Stimulated activated memory B cell treated with anti-CD40 and anti-IgM and Interleukin-4, amounts not matched to agents 10 μg/mL and 1 μg/mL and 100 μg/mL, for 72 hours (primary cell): ENCODE measurements at regions not wholly inside any gene's neighbourhood (a gene's known extent, or its start where the extent isn't known, plus 50 kb on each side); places are given as distances from the start of the nearest gene placed in this dataset.

Experiments
- ATAC-seq: fragments of 150-1000 bp; cut with Tn5 transposase; 2 replicates; pipeline ENCODE4 v1.10.0; 2021
- H3K27ac Mint-ChIP-seq: one replicate; pipeline ENCODE4 v1.8.0; 2022; ENCODE audit warnings: mild to moderate bottlenecking, mixed read lengths
- H3K27me3 Mint-ChIP-seq: one replicate; pipeline ENCODE4 v1.8.0; 2022; ENCODE audit warnings: mixed read lengths
- H3K36me3 Mint-ChIP-seq: one replicate; pipeline ENCODE4 v1.8.0; 2022; ENCODE audit warnings: mixed read lengths
- H3K4me1 Mint-ChIP-seq: one replicate; pipeline ENCODE4 v1.8.0; 2022; ENCODE audit warnings: mixed read lengths
- H3K4me3 Mint-ChIP-seq: one replicate; pipeline ENCODE4 v1.8.0; 2022; ENCODE audit warnings: mild to moderate bottlenecking, moderate library complexity, mixed read lengths
- H3K9me3 Mint-ChIP-seq: one replicate; pipeline ENCODE4 v1.8.0; 2022; ENCODE audit warnings: mixed read lengths

DNA sequence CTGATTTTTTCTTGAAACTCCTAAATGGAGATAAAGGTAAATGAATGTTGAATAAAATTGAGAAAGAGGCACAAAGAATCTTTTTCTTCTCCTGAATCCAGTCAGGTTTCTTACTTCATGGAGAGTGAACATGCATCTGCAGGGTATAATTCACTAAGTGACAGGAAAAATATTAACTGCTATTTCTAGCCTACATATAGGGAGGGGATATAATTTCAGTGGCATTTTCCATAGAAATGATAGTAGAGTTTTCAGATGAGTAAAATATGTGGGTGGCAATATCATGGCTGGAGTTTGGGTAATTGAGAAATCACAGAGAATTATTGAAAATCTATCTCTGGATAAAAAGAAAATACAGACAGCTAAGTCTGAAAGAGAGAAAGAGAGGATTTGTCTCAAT, 1227.0 kb upstream of the GJE1 start:
- H3K27ac Mint-ChIP-seq, result no peak overlapping the region
- ATAC-seq, result no peak
- no peak overlapping the region for H3K4me3 Mint-ChIP-seq
- H3K36me3 Mint-ChIP-seq, result no peaks in the 10 kb centered on the region
- H3K27me3 Mint-ChIP-seq, result no peaks in the 10 kb centered on the region
- peaks cover 6% of the 10 kb centered on the region for H3K9me3 Mint-ChIP-seq
- no peaks in the 10 kb centered on the region for H3K4me1 Mint-ChIP-seq

GRCh38 chr6:140905050-140905449, 1227.7 kb upstream of the GJE1 start:
- Mint-ChIP-seq H3K36me3 (no peaks in the 10 kb centered on the region), H3K27ac (no peak overlapping the region), H3K4me1 (no peaks in the 10 kb centered on the region), H3K4me3 (no peak overlapping the region), H3K9me3 (peaks cover 6% of the 10 kb centered on the region), H3K27me3 (no peaks in the 10 kb centered on the region)
- no peak for ATAC-seq

DNA sequence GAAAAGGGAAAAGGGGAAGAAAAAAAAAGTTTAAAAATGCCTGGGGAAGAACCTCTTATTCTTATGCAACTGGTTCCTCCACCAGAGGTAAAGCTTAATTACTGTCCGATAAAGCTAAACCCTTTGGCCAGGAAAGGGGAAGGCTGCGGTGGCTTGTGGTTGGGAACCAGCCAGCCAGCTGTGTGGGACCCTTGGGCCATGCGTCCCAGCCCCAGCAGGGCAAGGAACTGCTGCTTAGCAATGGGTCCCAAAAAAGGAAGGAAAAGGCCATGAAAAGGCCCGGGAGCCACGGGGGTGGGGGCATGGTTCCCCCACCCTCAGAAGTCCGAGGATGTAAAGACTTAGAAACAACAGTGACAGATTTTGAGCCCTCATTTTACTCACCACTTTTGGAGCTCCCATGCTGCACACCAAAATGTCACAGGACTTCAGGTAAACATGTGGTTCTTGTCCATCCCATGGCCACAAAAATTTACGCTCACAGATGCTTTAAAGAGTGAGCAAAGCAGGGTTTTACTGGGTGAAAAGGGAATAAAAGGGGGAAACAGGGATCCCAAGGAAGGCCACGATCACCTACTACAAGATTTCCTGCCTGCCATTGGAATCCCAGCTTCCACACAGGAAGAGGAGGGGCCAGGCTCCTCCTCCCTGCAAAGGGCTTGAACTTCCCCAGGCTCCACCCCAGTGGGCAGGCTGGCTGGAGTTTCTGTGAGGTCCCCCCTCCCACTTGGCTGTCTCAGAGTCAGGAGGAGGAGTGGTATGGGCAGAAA, 1234.7 kb upstream of the GJE1 start:
- Mint-ChIP-seq H3K4me1 (no peaks in the 10 kb centered on the region), H3K36me3 (no peaks in the 10 kb centered on the region), H3K27ac (no peak overlapping the region), H3K4me3 (no peak overlapping the region), H3K9me3 (peaks cover 8% of the 10 kb centered on the region), H3K27me3 (no peaks in the 10 kb centered on the region)
- ATAC-seq, result no peak

DNA sequence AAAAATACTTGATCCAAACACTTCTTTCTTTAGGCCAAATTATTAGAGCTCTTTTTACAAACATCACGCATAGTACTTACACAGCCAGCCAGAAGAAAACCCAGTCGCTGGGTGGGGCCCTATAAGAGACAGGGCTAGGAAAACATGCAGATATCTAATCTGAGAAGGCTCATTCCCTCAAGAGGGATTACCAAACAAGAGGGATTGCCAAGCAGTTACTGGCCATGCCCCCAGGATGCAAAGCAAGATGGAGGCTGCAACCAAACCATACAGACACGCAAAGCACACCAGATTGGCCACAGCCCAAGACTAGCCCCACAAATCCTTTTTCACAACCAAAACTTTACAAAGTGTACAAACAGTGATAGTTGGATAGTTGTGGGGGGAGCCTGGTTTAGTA, 1235.4 kb upstream of the GJE1 start:
- no peak overlapping the region for H3K27ac Mint-ChIP-seq
- H3K4me3 Mint-ChIP-seq, result no peak overlapping the region
- no peaks in the 10 kb centered on the region for H3K36me3 Mint-ChIP-seq
- H3K27me3 Mint-ChIP-seq, result no peaks in the 10 kb centered on the region
- no peak for ATAC-seq
- H3K9me3 Mint-ChIP-seq, result peaks cover 8% of the 10 kb centered on the region
- H3K4me1 Mint-ChIP-seq, result no peaks in the 10 kb centered on the region

DNA sequence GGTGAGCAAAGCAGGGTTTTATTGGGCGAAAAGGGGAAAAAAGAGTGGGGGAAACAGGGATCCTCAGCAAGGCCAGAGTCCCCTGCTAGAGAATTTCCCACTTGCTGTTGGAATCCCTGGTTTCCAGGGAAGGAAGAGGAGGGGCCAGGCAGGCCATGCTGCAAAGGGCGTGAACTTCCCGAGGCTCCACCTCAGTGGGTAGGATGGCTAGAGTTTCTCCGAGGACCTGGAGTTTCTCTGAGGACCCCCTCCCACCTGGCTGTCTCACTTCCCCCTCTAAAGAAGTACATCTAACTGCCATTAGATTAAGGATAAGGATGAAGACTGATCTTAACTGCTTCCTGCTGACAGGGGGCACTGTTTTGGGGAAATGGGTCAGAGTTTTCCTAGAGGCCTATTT, 1239.3 kb upstream of the GJE1 start:
- H3K9me3 Mint-ChIP-seq, result peaks cover 2% of the 10 kb centered on the region
- H3K36me3 Mint-ChIP-seq, result no peaks in the 10 kb centered on the region
- no peak for ATAC-seq
- no peak overlapping the region for H3K4me3 Mint-ChIP-seq
- H3K27me3 Mint-ChIP-seq, result no peaks in the 10 kb centered on the region
- H3K27ac Mint-ChIP-seq, result no peak overlapping the region
- no peaks in the 10 kb centered on the region for H3K4me1 Mint-ChIP-seq

GRCh38 chr6:140879946-140880345, 1252.8 kb upstream of the GJE1 start:
- ATAC-seq, result no peak
- H3K36me3 Mint-ChIP-seq, result no peaks in the 10 kb centered on the region
- no peak overlapping the region for H3K4me3 Mint-ChIP-seq
- H3K4me1 Mint-ChIP-seq, result no peaks in the 10 kb centered on the region
- no peak overlapping the region for H3K27ac Mint-ChIP-seq
- no peaks in the 10 kb centered on the region for H3K9me3 Mint-ChIP-seq
- H3K27me3 Mint-ChIP-seq, result no peaks in the 10 kb centered on the region

- H3K9me3 Mint-ChIP-seq, result no peaks in the 10 kb centered on the region
- H3K4me1 Mint-ChIP-seq, result no peaks in the 10 kb centered on the region
- no peak for ATAC-seq
- H3K36me3 Mint-ChIP-seq, result no peaks in the 10 kb centered on the region
- H3K4me3 Mint-ChIP-seq, result no peak overlapping the region
- H3K27ac Mint-ChIP-seq, result no peak overlapping the region
- H3K27me3 Mint-ChIP-seq, result no peaks in the 10 kb centered on the region
Measured at GRCh38 chr6:140874066-140874465, 1258.7 kb upstream of the GJE1 start.

- H3K36me3 Mint-ChIP-seq, result no peaks in the 10 kb centered on the region
- no peaks in the 10 kb centered on the region for H3K27me3 Mint-ChIP-seq
- no peak overlapping the region for H3K4me3 Mint-ChIP-seq
- no peaks in the 10 kb centered on the region for H3K4me1 Mint-ChIP-seq
- H3K27ac Mint-ChIP-seq, result no peak overlapping the region
- H3K9me3 Mint-ChIP-seq, result peaks cover 4% of the 10 kb centered on the region
- ATAC-seq, result no peak
Measured at GRCh38 chr6:140872885-140873284, 1259.8 kb upstream of the GJE1 start.

DNA sequence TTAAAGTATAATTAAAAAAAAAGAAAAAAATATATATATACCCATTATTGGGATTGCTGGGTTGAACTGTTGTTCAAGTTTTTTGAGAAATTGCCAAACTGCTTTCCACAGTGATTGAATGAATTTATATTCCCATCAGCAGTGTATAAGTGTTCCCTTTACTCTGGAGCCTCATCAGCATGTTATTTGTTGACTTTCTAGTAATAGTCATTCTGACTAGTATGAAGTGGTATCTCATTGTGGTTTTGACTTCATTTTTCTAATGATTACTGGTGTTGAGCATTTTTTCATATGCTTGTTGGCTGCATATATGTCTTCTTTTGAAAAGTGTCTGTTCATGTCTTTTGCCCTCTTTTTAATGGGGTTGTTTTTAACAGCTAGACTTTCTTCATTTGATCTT, 1260.8 kb upstream of the GJE1 start:
- no peaks in the 10 kb centered on the region for H3K27me3 Mint-ChIP-seq
- H3K4me3 Mint-ChIP-seq, result no peak overlapping the region
- H3K4me1 Mint-ChIP-seq, result no peaks in the 10 kb centered on the region
- H3K27ac Mint-ChIP-seq, result no peak overlapping the region
- H3K36me3 Mint-ChIP-seq, result no peaks in the 10 kb centered on the region
- peaks cover 4% of the 10 kb centered on the region for H3K9me3 Mint-ChIP-seq
- no peak for ATAC-seq

DNA sequence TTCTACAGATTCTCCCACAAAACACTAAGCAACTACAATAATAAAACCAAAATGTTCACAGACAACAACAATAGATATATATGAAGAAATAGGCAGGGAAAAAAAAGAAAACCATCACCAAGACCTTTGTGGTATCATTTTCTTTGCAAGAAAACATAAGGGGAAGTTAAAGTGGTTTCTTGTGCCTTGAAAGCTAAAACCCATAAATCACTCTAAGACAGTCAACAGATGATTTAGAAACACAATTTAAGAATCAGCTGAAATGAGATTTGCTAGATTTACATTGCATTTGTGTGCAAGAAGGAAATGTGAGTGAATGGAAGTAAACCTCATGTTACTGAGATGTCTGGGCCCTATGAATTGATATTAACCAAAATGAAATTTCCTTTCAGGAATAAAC, 1265.4 kb upstream of the GJE1 start:
- peaks cover 4% of the 10 kb centered on the region for H3K9me3 Mint-ChIP-seq
- no peak for ATAC-seq
- no peak overlapping the region for H3K27ac Mint-ChIP-seq
- no peaks in the 10 kb centered on the region for H3K4me1 Mint-ChIP-seq
- H3K27me3 Mint-ChIP-seq, result no peaks in the 10 kb centered on the region
- H3K4me3 Mint-ChIP-seq, result no peak overlapping the region
- no peaks in the 10 kb centered on the region for H3K36me3 Mint-ChIP-seq

- Mint-ChIP-seq H3K27ac (no peak overlapping the region), H3K9me3 (no peaks in the 10 kb centered on the region), H3K4me1 (no peaks in the 10 kb centered on the region), H3K4me3 (no peak overlapping the region), H3K27me3 (no peaks in the 10 kb centered on the region), H3K36me3 (no peaks in the 10 kb centered on the region)
- peak; percentile 31 for ATAC-seq
Measured at GRCh38 chr6:140858381-140858971, 1274.2 kb upstream of the GJE1 start.

GRCh38 chr6:140857739-140858380, 1274.9 kb upstream of the GJE1 start:
- Mint-ChIP-seq H3K4me3 (no peak overlapping the region), H3K36me3 (no peaks in the 10 kb centered on the region), H3K4me1 (no peaks in the 10 kb centered on the region), H3K9me3 (no peaks in the 10 kb centered on the region), H3K27me3 (no peaks in the 10 kb centered on the region), H3K27ac (no peak overlapping the region)
- no peak for ATAC-seq

DNA sequence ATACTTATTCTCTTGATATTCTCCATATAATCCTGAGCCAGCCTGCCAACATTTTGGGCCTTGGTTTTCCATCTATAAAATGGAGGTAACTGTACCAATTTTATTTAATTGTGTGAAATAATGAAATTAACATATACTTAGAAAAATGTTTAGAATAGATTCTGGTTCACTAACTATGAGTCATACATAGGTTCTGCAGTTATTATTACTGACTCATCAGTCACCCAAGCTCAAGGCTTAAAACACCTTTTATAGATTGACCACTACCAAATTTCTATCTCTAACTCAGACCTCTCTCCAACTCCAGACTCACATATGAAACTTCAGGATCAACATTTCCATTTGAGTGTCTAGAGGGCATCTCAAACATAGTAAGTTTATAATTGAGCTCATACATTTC, 1277.2 kb upstream of the GJE1 start:
- Mint-ChIP-seq H3K36me3 (no peaks in the 10 kb centered on the region), H3K27ac (no peak overlapping the region), H3K9me3 (no peaks in the 10 kb centered on the region), H3K4me1 (no peaks in the 10 kb centered on the region), H3K4me3 (no peak overlapping the region), H3K27me3 (no peaks in the 10 kb centered on the region)
- ATAC-seq, result no peak

GRCh38 chr6:140854318-140854717, 1278.4 kb upstream of the GJE1 start:
- H3K27ac Mint-ChIP-seq, result no peak overlapping the region
- no peaks in the 10 kb centered on the region for H3K4me1 Mint-ChIP-seq
- H3K27me3 Mint-ChIP-seq, result no peaks in the 10 kb centered on the region
- no peak overlapping the region for H3K4me3 Mint-ChIP-seq
- no peak for ATAC-seq
- no peaks in the 10 kb centered on the region for H3K36me3 Mint-ChIP-seq
- no peaks in the 10 kb centered on the region for H3K9me3 Mint-ChIP-seq

- Mint-ChIP-seq H3K9me3 (no peaks in the 10 kb centered on the region), H3K36me3 (no peaks in the 10 kb centered on the region), H3K27me3 (no peaks in the 10 kb centered on the region), H3K27ac (no peak overlapping the region), H3K4me3 (no peak overlapping the region), H3K4me1 (no peaks in the 10 kb centered on the region)
- no peak for ATAC-seq
Measured at GRCh38 chr6:140850438-140850837, 1282.3 kb upstream of the GJE1 start.

- Mint-ChIP-seq H3K4me1 (no peaks in the 10 kb centered on the region), H3K9me3 (no peaks in the 10 kb centered on the region), H3K4me3 (no peak overlapping the region), H3K27me3 (no peaks in the 10 kb centered on the region), H3K27ac (no peak overlapping the region), H3K36me3 (no peaks in the 10 kb centered on the region)
- ATAC-seq, result no peak
Measured at GRCh38 chr6:140849456-140849855, 1283.3 kb upstream of the GJE1 start.
